HCT116 (cell line): ENCODE measurements at regions not wholly inside any gene's neighbourhood (a gene's known extent, or its start where the extent isn't known, plus 50 kb on each side); places are given as distances from the start of the nearest gene placed in this dataset.

ENCODE experiments used
- CTCF ChIP-seq, 3 experiments: fragments of 200-600 bp in 1 of 3; sonication (generic) in 1 of 3; IDR thresholded peaks in 2 of 3; conservative IDR thresholded peaks in 1 of 3; 2 replicates each; pipeline ENCODE4 v1.5.1; 2012 to 2017; ENCODE audit warnings: low read depth in 2 of 3, low read length in 2 of 3, antibody characterized with exemption in 1 of 3, borderline replicate concordance in 1 of 3, control low read depth in 1 of 3, mild to moderate bottlenecking in 1 of 3, mixed read lengths in 1 of 3, mixed run types in 1 of 3, moderate library complexity in 1 of 3; ENCODE audit not compliant: insufficient read depth in 1 of 3
- MAX ChIP-seq: IDR thresholded peaks from 2 replicates; pipeline ENCODE4 v1.6.1; 2012
- POLR2A ChIP-seq: IDR thresholded peaks from 2 replicates; pipeline ENCODE4 v1.7.0; 2011; ENCODE audit warnings: borderline replicate concordance; ENCODE audit not compliant: insufficient read depth, insufficient read length; ENCODE audit errors: extremely low read depth
- SIN3A ChIP-seq: IDR thresholded peaks from 2 replicates; pipeline ENCODE4 v1.6.1; 2012; ENCODE audit warnings: low read depth

GRCh38 chr9:24189986-24190385 lies 355.7 kb downstream of the IZUMO3 start:
- TF ChIP-seq CTCF (IDR thresholded peaks at IDR 0.05 in 2 of 3, conservative IDR thresholded peaks at IDR 0.05 in 1 of 3; ENCODE audit: borderline replicate concordance in 1 of 3, insufficient read depth in 1 of 3, low read depth in 2 of 3, low read length in 2 of 3) (no peak), POLR2A (no peak), SIN3A (no peak), MAX (no peak)
